ENCODE measurements at regions not wholly inside any gene's neighbourhood (a gene's known extent, or its start where the extent isn't known, plus 50 kb on each side); places are given as distances from the start of the nearest gene placed in this dataset.

- H3K9me3 Mint-ChIP-seq, result no peaks in the 10 kb centered on the region
- Histone ChIP-seq H3K4me1 (ENCODE audit: insufficient read depth, low read length) (no peaks in the 10 kb centered on the region), H3K36me3 (ENCODE audit: insufficient read depth, low read length) (no peaks in the 10 kb centered on the region), H3K9me3 (ENCODE audit: control insufficient read depth in 1 of 2, insufficient read depth in 1 of 2, low read length in 2 of 2) (no peaks in the 10 kb centered on the region), H3K27ac (ENCODE audit: low read depth in 1 of 2, low read length in 2 of 2) (no peak overlapping the region), H3K4me3 (ENCODE audit: low read length) (no peak overlapping the region), H3K27me3 (ENCODE audit: control insufficient read depth in 1 of 2, insufficient read depth in 2 of 2, low read length in 2 of 2) (no peaks in the 10 kb centered on the region)
- no peak for TF ChIP-seq CTCF (IDR thresholded peaks at IDR 0.05)
- H3K4me1 Mint-ChIP-seq (ENCODE audit: low read depth), result peaks cover 9% of the 10 kb centered on the region
- no peak overlapping the region for H3K4me3 Mint-ChIP-seq
- no peaks in the 10 kb centered on the region for H3K27me3 Mint-ChIP-seq
- intact Hi-C loops (cut with DNase I, micrococcal nuclease), result no loop called here
- no peak overlapping the region for H3K27ac Mint-ChIP-seq
- DNase-seq (no peak), ATAC-seq (ENCODE audit: poor library complexity) (no peak)
- ChIA-PET POLR2A (no interaction called here), CTCF (no interaction called here)
- no peaks in the 10 kb centered on the region for H3K36me3 Mint-ChIP-seq (ENCODE audit: low read depth)
Measured at GRCh38 chr3:16768014-16768413, 116.7 kb upstream of the PLCL2 start.

DNA sequence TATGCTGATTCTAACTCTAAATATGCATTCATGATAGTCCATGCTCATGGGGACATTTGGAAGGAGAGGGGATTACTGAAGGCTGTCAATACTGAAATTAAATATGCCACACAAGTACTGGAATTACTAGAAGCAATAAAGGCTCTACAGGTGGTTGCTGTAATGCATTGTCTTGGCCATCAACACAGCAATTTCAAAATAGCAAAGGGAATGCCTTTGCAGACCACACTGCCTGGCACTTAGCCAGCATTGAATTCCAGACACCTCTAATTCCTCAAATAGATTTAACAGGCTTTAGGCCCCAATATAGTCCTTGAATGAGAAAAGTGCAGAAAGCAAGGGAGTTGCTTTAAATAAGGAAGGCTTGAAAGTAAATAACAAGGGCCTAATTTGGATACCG lies 115.8 kb upstream of the PLCL2 start:
- Histone ChIP-seq H3K4me1 (ENCODE audit: insufficient read depth, low read length) (no peaks in the 10 kb centered on the region), H3K27ac (ENCODE audit: low read depth in 1 of 2, low read length in 2 of 2) (no peak overlapping the region), H3K9me3 (ENCODE audit: control insufficient read depth in 1 of 2, insufficient read depth in 1 of 2, low read length in 2 of 2) (no peaks in the 10 kb centered on the region), H3K36me3 (ENCODE audit: insufficient read depth, low read length) (no peaks in the 10 kb centered on the region), H3K4me3 (ENCODE audit: low read length) (no peak overlapping the region), H3K27me3 (ENCODE audit: control insufficient read depth in 1 of 2, insufficient read depth in 2 of 2, low read length in 2 of 2) (no peaks in the 10 kb centered on the region)
- ChIA-PET POLR2A (no interaction called here), CTCF (no interaction called here)
- Mint-ChIP-seq H3K4me3 (no peak overlapping the region), H3K27ac (no peak overlapping the region), H3K9me3 (no peaks in the 10 kb centered on the region), H3K27me3 (no peaks in the 10 kb centered on the region), H3K36me3 (ENCODE audit: low read depth) (no peaks in the 10 kb centered on the region), H3K4me1 (ENCODE audit: low read depth) (peaks cover 12% of the 10 kb centered on the region)
- ATAC-seq (ENCODE audit: poor library complexity) (no peak), DNase-seq (no peak)
- intact Hi-C loops (cut with DNase I, micrococcal nuclease), result no loop called here
- TF ChIP-seq CTCF (IDR thresholded peaks at IDR 0.05), result no peak

DNA sequence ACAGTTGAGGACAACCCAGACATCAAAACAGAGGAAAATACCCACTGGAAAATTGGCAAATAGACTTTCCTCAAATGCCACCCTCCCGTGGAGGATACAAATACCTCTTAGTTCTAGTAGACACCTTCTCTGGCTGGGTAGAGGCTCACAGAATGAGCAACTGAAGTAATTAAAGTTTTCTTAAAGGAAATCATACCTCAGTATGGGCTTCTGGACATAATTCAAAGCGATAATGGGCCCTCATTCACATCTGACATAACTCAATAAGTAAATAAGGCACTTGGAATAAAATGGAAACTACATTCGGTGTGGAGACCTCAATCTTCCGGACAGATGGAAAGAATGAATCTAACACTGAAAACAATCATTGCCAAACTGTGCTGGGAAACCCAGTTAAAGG lies 115.2 kb upstream of the PLCL2 start:
- Mint-ChIP-seq H3K27ac (no peak overlapping the region), H3K4me3 (no peak overlapping the region), H3K4me1 (ENCODE audit: low read depth) (peaks cover 14% of the 10 kb centered on the region), H3K27me3 (no peaks in the 10 kb centered on the region), H3K36me3 (ENCODE audit: low read depth) (no peaks in the 10 kb centered on the region), H3K9me3 (no peaks in the 10 kb centered on the region)
- no peaks in the 10 kb centered on the region for H3K9me3 ChIP-seq (ENCODE audit: control insufficient read depth in 1 of 2, insufficient read depth in 1 of 2, low read length in 2 of 2)
- H3K27ac ChIP-seq (ENCODE audit: low read depth in 1 of 2, low read length in 2 of 2), result no peak overlapping the region
- no peaks in the 10 kb centered on the region for H3K27me3 ChIP-seq (ENCODE audit: control insufficient read depth in 1 of 2, insufficient read depth in 2 of 2, low read length in 2 of 2)
- TF ChIP-seq CTCF (IDR thresholded peaks at IDR 0.05), result no peak
- DNase-seq, result no peak
- ChIA-PET POLR2A (no interaction called here), CTCF (no interaction called here)
- H3K4me3 ChIP-seq (ENCODE audit: low read length), result no peak overlapping the region
- H3K4me1 ChIP-seq (ENCODE audit: insufficient read depth, low read length), result no peaks in the 10 kb centered on the region
- no peak for ATAC-seq (ENCODE audit: poor library complexity)
- intact Hi-C loops (cut with DNase I, micrococcal nuclease), result no loop called here
- no peaks in the 10 kb centered on the region for H3K36me3 ChIP-seq (ENCODE audit: insufficient read depth, low read length)
